SK-N-SH treated with all-trans-retinoic acid at 6 μM for 48 hours (cell line): ENCODE measurements at regions not wholly inside any gene's neighbourhood (a gene's known extent, or its start where the extent isn't known, plus 50 kb on each side); places are given as distances from the start of the nearest gene placed in this dataset.

Source experiments
- CREB5 ChIP-seq: fragments of 250-450 bp; sonication (Bioruptor Pico); IDR thresholded peaks from 2 replicates; pipeline ENCODE4 v1.5.1; 2020; ENCODE audit warnings: low read depth, mild to moderate bottlenecking, moderate library complexity
- RARB ChIP-seq: fragments of 250-450 bp; sonication (Bioruptor Pico); IDR thresholded peaks from 2 replicates; pipeline ENCODE4 v1.8.0; 2021; ENCODE audit warnings: mild to moderate bottlenecking, moderate library complexity
- ZFP3 ChIP-seq: fragments of 250-450 bp; sonication (Bioruptor Pico); IDR thresholded peaks from 2 replicates; pipeline ENCODE4 v1.5.0; 2020; ENCODE audit warnings: mild to moderate bottlenecking, moderate library complexity
- ZFP30 ChIP-seq: fragments of 450-650 bp; formaldehyde crosslinking; IDR thresholded peaks from 2 replicates; pipeline ENCODE4 v1.5.0; 2022; ENCODE audit warnings: mild to moderate bottlenecking, moderate library complexity
- ZNF565 ChIP-seq: fragments of 450-650 bp; formaldehyde crosslinking; conservative IDR thresholded peaks from 2 replicates; pipeline ENCODE4 v1.5.0; 2020; ENCODE audit warnings: low read depth, mild to moderate bottlenecking, moderate library complexity
- ZNF70 ChIP-seq: fragments of 450-650 bp; formaldehyde crosslinking; IDR thresholded peaks from 2 replicates; pipeline ENCODE4 v1.5.0; 2020; ENCODE audit warnings: mild to moderate bottlenecking, moderate library complexity
- ZNF8 ChIP-seq: fragments of 450-650 bp; formaldehyde crosslinking; IDR thresholded peaks from 2 replicates; pipeline ENCODE4 v1.5.0; 2020; ENCODE audit warnings: mild to moderate bottlenecking, moderate library complexity
- TF ChIP-seq, protein P1 (sequence below): fragments of 250-450 bp; sonication (Bioruptor Pico); IDR thresholded peaks from 2 replicates; pipeline ENCODE4 v1.5.0; 2020; ENCODE audit warnings: mild to moderate bottlenecking, moderate library complexity

DNA sequence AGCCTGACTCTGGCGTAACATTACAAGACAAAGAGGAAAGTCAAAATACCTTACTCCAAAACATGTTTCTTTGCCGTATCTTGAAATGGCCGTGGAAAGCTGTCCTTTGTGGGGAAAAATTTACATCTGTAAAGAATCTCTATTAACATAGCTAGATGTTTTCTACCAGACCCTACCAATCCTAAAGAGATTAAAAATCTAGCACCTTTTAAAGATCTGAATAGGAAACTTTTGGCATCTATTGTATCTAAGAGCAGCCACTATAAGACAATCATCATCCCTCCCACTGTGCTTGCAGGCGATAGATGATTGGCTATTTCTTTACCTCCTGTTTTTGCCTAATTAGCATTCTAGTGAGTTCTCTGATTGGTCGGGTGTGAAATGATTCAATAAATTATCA is 82.5 kb upstream of the SNCAIP start:
- no peak for TF ChIP-seq ZFP30 (CRISPR knock-in tag)
- TF ChIP-seq ZNF8 (CRISPR knock-in tag), result no peak
- no peak for TF ChIP-seq ZNF565 (CRISPR knock-in tag)
- no peak for TF ChIP-seq RARB (CRISPR knock-in tag)
- no peak for TF ChIP-seq ZNF70 (CRISPR knock-in tag)
- TF ChIP-seq, protein P1, sequence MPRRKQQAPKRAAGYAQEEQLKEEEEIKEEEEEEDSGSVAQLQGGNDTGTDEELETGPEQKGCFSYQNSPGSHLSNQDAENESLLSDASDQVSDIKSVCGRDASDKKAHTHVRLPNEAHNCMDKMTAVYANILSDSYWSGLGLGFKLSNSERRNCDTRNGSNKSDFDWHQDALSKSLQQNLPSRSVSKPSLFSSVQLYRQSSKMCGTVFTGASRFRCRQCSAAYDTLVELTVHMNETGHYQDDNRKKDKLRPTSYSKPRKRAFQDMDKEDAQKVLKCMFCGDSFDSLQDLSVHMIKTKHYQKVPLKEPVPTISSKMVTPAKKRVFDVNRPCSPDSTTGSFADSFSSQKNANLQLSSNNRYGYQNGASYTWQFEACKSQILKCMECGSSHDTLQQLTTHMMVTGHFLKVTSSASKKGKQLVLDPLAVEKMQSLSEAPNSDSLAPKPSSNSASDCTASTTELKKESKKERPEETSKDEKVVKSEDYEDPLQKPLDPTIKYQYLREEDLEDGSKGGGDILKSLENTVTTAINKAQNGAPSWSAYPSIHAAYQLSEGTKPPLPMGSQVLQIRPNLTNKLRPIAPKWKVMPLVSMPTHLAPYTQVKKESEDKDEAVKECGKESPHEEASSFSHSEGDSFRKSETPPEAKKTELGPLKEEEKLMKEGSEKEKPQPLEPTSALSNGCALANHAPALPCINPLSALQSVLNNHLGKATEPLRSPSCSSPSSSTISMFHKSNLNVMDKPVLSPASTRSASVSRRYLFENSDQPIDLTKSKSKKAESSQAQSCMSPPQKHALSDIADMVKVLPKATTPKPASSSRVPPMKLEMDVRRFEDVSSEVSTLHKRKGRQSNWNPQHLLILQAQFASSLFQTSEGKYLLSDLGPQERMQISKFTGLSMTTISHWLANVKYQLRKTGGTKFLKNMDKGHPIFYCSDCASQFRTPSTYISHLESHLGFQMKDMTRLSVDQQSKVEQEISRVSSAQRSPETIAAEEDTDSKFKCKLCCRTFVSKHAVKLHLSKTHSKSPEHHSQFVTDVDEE (CRISPR knock-in tag), result no peak
- no peak for TF ChIP-seq ZFP3
- TF ChIP-seq CREB5, result no peak
